NCI-H2171 (cell line): ENCODE measurements at regions not wholly inside any gene's neighbourhood (a gene's known extent, or its start where the extent isn't known, plus 50 kb on each side); places are given as distances from the start of the nearest gene placed in this dataset.
"Not testable (repeated sequence)": the region's sequence is repeated elsewhere in the genome, so short reads cannot be mapped to it uniquely, and the experiment has no call there.

Experiments
- DNase-seq: peaks from one replicate; lab custom pipeline; 2025; lab: John Stamatoyannopoulos, UW

DNA sequence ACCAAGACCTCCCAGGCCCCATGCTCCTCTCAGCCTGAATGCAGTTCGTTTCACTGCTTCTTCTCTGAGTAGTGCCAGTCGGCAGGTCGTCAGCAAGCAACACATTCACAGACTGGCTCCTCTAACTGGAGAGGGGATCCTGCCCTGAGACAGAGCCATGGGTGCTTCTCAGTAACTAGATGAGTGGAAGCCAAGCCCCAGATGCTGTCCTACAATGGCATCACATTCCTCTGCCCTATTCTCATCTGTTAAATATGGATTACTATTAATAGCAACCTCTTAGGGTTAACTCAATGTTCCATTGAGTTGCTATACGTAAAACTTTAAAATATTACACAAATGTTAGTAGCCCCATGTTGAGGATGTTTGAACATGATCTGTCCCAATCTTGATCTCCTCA, 84.2 kb upstream of the S1PR1 start:
- DNase-seq: no peak

DNA sequence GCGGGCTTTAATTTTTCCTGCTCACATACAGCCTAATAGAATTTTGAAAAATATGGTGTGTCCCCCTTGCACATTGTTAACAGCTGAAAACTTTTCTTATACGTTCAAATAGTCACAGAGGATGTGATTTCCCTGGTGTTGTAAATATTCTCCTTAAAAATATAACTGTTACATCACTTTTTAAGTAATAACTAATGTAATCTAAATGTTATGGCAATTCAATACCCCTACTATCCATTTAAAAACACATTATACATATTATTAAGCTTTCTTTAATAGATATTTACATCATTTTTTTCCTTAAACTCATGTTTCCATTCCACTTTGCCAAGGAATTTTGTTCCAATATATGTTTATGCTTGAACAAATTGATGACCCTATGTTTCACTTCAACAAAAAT, 85.5 kb upstream of the S1PR1 start:
- no peak for DNase-seq

DNA sequence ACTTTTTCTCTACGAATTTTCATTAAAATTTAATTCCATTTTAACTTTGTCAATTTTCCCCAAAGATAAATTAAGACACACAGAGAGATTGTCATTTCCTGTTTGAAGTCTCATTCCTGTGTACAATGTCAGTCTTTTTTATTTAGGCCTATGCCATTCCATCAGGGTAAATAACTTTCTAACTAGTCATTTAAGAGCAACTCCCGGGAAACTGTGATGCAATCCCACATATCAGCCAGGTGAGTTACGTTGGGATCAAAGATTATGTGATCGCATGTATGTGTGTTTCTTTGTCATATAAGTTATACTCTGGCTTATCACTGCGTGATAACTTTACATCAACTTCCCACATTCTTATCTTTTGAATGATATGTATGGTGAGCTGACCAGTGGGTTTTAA, 86.1 kb upstream of the S1PR1 start:
- DNase-seq: no peak

DNA sequence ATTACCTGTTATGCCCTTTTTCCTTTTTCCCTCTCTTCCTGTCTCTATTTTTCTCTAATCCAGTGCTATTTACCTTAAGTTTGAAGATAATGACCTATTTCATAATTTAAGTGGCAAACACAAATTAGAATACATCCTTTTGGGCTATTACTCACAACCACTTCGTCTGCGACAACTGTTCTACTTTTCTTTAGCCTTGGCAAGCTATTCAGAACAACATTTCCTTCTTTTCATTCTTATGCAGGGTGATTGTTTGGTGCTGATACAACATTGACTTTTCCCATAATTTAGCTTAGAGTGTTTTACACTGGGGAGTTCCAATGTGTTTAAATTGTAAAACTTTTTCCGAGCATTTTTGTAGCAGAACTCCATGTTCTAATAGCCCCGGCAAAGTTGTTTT, 86.6 kb upstream of the S1PR1 start:
- DNase-seq: no peak

DNA sequence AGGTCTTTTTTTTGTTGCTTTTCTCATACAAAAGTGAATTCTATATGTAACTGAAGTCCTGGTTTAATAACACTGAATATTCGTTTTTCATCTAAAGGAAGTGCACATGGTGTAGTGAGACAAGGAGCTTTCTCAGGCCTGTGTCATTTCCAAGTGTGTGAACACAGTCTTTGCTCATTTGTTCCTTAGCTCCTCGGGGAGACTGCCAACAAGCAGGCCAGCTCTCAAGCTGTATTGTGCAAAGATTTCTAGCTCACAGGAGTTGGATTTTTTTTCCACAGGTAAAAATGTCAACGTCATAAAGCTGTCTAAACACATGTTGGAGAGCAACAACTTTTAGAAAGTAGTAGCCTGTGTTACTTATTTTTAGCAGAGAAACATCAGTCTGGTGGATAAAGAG, 87.8 kb upstream of the S1PR1 start:
- DNase-seq: no peak

DNA sequence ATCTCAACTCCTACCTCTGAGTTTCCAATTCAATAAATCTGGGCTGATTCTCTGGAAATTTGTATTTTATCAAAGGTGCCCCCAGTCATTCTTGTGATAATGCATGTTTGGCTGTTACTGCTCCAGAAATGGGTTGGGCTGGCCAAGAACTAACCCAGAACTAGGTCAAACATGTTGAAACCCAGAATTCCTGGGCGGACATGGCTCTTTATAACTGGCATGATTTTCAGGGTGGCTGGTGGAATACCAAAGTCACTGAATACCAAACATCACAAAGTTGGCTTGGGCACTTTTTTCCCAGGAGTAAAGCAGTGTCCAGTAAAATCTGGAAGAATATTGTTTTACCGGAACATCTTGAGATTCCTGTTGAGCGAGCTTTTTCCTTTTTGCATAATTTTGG, 89.4 kb upstream of the S1PR1 start:
- DNase-seq: no peak

DNA sequence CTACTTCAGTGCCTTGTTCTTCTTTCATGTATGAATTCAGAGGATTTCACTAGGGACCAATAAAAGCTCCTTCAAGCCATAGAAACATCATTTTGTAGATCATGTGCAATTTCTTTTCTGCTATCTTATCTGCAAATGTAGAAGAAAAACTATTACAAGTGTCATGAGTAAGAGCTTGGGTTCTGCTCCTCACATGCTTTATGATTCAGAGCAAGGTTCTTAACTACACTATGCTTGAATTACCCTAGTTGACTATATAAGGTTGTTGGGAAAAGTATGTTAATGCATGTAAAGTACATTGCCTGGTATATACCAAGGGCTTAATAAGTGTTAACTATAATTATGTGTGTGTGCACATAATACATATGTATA, 91.4 kb upstream of the S1PR1 start:
- no peak for DNase-seq

DNA sequence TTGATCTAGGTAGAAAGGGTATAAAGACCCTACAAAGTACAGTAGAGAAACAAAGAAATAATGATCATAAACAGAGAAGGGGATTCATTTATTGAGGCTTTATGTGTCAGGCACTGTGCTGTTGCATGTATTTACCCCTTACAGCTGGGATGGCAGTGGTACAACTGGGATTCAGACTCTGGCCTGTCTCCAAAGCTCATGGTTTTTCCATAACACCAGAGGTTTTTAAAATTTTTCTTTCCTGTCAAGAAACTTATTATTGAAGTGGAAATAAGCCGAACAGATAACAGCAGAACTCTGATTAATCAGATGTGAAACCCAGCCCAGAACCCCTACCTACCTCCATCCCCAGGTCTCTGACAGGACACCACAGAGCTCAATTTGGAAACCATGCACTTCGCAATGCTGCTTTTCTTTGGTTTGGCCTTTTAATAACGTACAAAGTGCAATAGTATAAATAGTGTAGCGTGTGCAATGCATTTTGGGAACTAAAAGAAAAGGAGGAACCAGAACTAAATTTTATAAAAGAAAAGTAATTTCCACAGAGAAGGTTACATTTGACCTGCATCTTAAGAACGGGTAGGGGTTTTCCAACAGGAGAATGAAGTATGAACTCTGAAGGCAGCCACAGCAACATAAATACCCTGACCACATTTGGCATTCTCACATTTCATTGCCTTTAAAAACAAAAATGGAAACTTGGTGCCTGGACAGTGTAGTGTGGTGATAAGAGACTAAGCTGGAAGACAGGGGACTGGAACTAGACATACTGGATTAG, 92.0 kb upstream of the S1PR1 start:
- no peak for DNase-seq

DNA sequence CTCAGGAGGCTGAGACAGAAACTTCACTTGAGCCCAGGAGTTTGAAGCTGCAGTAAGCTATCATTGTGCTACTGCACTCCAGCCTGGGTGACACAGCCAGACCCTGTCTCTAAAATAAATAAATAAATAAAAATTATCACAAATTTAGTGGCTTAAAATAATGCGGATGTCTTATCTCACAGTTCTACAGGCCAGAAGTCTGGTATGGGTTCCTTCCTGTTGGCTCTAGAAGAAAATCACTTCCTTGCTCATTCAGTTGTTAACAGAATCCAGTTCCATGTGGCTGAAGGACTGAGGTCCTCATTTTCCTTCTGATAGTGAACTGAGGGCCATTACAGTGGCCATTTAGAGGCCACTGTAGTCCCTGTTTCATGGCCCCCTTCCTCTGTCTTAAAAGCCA, 94.6 kb upstream of the S1PR1 start:
- no peak for DNase-seq

DNA sequence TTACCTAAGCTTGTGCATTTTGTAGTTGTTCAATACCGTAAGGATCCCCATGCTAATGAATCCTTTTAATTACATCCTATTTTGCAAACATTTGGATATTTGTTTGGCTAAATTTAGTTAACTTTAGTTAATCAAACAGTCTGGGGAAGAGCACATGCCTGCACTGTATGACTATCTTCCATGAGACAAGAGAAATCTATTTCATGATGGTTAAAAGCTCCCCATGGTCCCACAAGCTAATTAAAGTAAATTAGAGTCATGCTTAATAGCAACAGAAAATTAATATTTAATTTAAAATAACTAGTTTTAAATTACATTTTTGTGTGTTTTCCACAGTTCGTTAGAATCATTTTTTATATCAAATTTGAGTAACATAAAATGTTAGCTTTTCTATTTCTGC, 95.4 kb upstream of the S1PR1 start:
- no peak for DNase-seq

DNA sequence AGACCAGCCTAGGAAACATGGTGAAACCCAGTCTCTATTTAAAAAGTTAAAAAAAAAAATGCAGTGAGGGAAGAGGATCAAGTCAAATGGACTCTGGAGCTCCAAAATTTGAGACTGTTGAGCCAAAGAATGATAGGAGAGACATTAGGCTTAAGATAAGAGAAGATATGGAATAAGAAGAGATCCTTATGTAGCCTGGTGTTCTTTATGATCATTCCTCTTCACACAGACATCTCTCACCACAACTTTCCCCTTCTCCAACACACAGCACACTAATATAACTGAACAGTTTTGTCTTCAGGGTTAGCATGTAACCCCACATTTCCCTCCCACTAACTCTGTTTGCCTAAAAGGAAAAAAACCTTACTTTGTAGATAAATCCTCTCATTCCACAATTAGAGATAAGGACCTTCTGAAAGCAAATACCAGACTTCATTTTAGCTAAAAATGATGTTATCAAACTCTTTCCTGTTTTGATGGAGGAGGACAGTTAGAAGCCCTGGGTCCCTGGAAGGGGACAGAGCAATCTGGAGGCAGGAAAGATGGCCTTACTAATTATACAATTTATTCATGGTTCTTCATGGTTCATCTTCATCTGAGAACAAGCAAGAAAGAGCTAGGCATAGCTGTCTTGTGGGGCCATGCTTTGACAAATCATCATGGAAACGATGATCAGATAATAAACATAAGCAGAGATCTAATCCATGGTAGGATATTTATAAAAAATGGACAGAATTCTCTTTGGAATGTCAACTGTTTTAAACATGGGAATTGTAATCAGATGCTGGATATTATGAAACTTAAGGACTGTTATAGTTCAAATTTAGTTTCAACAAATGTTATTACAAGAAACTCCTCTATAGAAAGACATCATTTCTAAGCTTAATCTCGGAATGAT, 96.7 kb upstream of the S1PR1 start:
- no peak for DNase-seq

DNA sequence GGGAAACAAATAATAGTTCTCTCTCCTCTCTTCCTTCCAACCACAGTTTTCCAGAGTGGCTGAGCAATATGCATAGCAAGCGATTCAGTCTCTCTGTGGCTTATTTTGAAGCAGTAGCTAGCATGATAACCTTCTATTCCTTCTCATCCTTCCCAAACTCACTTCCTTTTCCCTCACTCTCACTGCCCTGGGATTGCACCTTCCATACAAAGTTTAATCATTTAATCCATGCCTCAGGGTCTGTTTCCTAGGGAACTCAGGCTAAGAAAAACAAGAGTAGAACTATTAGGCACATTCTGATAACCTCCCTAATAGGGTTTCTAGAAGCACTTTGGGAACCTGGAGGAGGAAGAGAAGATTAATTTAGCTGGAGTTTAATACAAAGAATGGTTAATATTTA, 97.7 kb upstream of the S1PR1 start:
- no peak for DNase-seq

DNA sequence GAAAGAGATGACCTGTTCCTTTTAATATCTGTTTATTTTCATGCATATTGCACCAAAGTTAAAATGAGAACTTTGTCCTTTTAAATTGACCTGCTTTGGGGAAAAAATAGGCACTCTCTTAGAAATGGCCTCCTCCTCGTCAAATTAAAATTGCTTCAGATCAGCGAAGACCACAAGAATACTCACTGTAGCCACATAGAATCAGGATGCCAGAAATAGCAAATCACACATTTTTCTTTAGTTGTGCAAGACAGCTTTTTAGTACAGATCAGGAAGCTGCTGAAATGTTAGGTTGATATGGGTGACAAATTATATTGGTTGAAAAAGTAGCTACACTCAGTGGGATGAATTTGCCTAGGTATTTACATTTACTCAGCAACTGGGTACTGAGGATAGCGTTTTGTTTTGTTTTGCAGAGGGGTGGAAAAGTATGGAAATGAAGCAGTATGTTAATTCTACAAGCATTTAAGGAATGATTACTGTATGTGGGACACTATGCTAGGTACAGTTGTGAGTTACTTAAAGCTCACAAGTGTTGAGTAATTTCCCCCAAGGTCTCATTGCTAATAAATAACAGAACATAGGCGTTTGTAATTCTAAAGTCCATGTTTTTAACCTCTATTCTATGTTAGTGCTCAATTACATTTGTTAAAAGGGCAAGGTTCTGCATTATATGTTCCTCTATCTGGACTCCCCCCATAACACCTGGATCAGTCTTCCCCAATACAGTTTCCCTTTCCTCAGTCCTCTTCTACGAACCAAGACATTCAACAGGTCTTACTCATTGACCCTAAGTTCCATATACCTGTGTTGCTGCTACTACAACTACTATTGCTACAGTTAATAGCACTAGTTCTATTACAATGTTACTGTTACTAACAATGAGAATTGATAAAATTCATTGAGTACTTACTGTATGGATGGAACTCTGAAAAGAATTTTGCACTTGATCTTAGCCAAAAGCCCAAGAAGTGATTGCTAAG, 99.4 kb upstream of the S1PR1 start:
- DNase-seq: no peak

DNA sequence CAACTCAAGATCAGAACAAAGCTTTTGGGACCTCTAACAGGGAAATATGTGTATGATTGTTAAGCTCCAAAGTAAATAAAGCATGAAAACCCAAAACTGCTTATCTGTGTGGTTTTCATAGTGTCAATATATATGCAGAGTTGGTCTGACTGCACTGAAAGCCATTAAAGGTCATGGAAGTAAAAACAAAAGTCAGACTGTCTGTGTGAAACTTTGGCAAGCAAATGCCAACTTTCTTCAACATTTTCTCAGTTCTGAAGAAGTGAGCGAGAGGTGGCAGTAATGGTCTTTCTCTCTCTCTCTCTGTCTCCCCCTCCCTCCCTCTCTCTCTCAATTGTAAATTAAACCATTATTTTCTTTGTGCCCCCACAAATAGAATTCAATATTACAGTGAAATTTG, 100.1 kb upstream of the S1PR1 start:
- no peak for DNase-seq

DNA sequence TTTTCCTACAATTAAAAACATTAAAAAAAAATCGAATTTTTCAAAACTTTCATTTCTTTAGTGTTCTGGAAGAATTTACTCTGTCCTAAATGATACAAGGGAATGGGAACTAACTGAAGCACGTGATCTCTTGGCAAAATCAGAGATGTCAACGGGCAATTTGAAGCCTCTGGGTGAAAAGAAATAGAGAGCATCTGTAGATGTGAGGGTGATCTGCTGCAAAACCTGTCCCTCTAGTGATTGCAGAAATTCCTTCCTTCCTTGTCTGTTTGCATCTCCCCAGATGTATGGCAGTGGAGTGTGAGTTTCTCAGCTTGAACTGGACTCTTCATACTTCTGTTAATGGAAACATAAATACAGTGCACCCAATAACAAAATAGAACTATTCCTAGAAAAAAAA, 100.5 kb upstream of the S1PR1 start:
- no peak for DNase-seq

DNA sequence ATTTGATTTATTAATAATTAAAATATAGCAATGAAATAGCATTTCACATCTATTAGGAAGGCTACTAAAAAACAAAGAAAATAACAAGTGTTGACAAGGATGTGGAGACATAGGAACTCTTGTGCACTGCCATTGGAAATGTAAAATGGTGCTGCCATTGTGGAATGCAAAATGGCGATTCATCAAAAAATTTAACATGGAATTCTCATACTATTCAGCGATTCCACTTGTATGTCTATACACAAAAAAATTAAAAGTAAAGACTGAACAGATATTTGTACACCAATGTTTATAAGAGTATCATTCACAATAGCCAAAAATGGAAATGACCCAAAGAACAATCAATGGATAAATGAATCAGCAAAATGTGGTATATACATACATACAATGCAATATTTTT, 101.3 kb upstream of the S1PR1 start:
- no peak for DNase-seq

DNA sequence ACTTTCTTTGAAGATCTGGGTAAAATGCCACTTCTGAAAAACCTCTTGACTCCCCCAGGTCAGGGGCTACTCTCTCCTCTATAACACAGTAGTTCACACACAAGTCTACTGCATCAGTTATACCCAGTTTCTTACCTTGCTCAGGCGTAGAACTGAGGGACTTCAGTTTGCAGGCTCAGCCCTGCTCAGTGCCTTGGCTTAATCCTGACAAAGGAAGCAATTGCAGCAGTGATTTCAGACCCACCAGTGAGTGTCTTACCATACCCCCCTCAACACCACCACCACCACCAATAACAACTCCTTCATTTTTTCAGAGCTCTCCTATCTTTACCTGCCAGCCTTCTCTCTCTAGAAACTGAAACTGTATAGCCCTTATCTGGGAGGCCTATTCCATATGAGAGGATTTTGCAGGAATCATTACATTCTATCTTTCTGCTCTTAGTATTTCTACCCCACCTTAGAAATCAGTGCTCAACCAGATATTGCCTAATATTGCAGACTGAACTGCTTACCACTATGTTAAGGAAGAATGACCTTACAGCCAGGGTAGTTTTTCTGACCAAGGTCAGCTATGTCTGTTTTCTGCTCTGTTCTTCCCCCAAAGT, 105.5 kb upstream of the S1PR1 start:
- DNase-seq: no peak

DNA sequence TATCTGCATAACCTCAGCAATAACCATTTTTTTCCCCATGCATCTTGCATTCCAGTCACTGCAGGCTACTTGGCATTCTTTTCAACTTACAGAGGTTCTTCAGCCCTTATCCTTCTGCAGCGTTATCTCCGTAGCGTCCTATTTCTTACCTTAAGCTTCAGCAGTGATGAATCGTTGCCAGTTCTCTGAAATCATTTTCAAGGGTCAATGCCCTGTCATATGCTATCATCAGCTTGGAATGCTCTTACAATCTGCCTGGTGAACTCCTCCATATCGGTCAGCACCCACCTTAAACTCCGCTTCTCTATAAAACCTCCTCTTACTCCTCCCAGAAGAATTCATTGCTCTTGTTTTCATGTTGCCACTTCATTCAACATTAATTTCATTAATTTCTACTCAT, 105.1 kb upstream of the DPH5 start:
- no peak for DNase-seq

DNA sequence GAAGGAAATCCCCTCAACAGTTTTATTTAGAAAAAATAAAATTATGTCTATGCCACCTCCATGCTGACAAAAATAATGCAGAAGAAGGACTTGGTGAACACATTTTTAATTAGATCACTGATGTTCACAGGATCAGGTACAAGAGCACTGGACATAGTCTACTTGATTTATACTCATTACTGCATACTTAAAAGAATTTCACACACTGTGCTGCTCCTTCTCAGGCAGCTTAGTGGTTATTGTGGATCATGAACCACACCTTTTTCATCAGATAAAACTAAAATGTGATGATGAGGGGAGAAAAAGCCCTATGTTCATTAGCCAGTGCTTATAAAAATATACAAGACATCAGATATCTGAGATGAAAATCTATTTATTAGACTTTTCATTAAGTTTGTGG, 103.3 kb upstream of the DPH5 start:
- no peak for DNase-seq

DNA sequence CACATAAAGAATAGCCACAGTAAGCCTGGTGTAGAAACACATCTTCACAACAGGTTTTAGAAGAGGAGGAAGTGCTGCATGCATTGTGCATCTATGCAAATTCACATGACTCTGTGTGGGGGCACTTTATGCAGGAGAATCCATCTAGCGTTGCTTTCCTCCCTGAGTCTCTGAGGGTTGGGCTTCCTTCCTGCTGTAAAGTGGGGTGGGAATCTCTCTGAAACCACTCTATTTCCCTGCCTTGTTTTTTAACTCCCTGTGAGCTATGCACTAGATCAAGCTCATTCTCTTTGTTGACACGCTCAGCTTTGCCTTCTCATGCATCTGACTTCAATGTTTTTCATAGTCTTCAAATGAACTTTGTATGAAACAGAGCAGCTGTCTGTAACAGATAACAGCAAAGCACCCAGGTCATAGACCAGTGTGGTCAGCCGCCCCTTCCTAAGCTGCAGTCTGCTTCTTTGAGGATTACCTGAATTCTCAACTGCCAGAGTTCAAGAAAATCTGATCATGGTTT, 102.7 kb upstream of the DPH5 start:
- DNase-seq: no peak

DNA sequence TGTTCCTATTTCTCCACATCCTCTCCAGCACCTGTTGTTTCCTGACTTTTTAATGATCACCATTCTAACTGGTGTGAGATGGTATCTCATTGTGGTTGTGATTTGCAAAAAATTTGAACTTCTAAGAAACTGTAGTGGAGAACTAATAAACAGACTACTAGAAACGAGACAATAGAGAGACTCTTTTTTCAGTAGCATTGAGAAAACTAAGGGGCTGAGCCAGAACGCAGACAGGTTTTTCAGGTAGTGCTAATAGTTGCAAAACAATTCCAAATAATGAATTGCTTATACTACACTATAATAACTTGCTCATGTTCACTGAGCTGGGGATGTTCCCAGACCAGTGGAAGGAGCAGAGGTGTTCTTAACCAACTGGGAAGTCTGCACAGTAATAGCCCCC, 98.8 kb upstream of the DPH5 start:
- DNase-seq: no peak

DNA sequence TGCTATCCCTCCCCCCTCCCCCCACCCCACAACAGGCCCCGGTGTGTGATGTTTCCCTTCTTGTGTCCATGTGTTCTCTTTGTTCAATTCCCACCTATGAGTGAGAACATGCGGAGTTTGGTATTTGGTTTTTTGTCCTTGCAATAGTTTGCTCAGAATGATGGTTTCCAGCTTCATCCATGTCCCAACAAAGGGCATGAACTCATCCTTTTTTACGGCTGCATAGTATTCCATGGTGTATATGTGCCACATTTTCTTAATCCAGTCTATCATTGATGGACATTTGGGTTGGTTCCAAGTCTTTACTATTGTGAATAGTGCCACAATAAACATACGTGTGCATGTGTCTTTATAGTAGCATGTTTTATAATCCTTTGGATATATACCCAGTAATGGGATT, 98.3 kb upstream of the DPH5 start:
- not testable (repeated sequence) for DNase-seq
